H9 (cell line): ENCODE measurements at regions not wholly inside any gene's neighbourhood (a gene's known extent, or its start where the extent isn't known, plus 50 kb on each side); places are given as distances from the start of the nearest gene placed in this dataset.

Source experiments
- DNase-seq: peaks from one replicate; pipeline ENCODE4 v3.0.0-alpha.2; 2017
- H2AFZ ChIP-seq: one replicate; pipeline ENCODE4 v1.6.1; 2013; ENCODE audit warnings: mild to moderate bottlenecking, low read length, control low read depth, moderate library complexity
- H2AK5ac ChIP-seq: 2 replicates; pipeline ENCODE4 v1.6.1; 2013; ENCODE audit warnings: low read length, control low read depth, mixed read lengths; ENCODE audit not compliant: insufficient read length
- H2BK120ac ChIP-seq: one replicate; pipeline ENCODE4 v1.6.1; 2013; ENCODE audit warnings: low read depth, mild to moderate bottlenecking, low read length, control low read depth, inconsistent platforms; ENCODE audit not compliant: poor library complexity, severe bottlenecking
- H2BK12ac ChIP-seq: 2 replicates; pipeline ENCODE4 v1.6.1; 2013; ENCODE audit warnings: low read length, control low read depth, mixed read lengths, low read depth; ENCODE audit not compliant: insufficient read length
- H2BK15ac ChIP-seq: 2 replicates; pipeline ENCODE4 v1.6.1; 2013; ENCODE audit warnings: low read depth, low read length, control low read depth
- H2BK20ac ChIP-seq: one replicate; pipeline ENCODE4 v1.6.1; 2013; ENCODE audit warnings: low read depth, mild to moderate bottlenecking, low read length, control low read depth, inconsistent platforms; ENCODE audit not compliant: poor library complexity, severe bottlenecking
- H2BK5ac ChIP-seq: 2 replicates; pipeline ENCODE4 v1.6.1; 2013; ENCODE audit warnings: low read length, control low read depth, mixed read lengths; ENCODE audit not compliant: insufficient read length
- H3K14ac ChIP-seq: 2 replicates; pipeline ENCODE4 v1.6.1; 2013; ENCODE audit warnings: low read length, control low read depth; ENCODE audit not compliant: insufficient read depth
- H3K18ac ChIP-seq: 2 replicates; pipeline ENCODE4 v1.6.1; 2013; ENCODE audit warnings: low read depth, mild to moderate bottlenecking, mixed read lengths, low read length, control low read depth; ENCODE audit not compliant: insufficient read length
- H3K23ac ChIP-seq: 2 replicates; pipeline ENCODE4 v1.6.1; 2013; ENCODE audit warnings: low read length, control low read depth, mixed read lengths, low read depth; ENCODE audit not compliant: insufficient read length
- H3K23me2 ChIP-seq: 2 replicates; pipeline ENCODE4 v1.6.1; 2013; ENCODE audit warnings: low read depth, mild to moderate bottlenecking, mixed read lengths, low read length, control low read depth; ENCODE audit not compliant: insufficient read length, poor library complexity, severe bottlenecking
- H3K27ac ChIP-seq: 2 replicates; pipeline ENCODE4 v1.5.1; 2013; ENCODE audit warnings: low read length, control low read depth, mixed read lengths, low read depth; ENCODE audit not compliant: insufficient read length
- H3K27me3 ChIP-seq: 2 replicates; pipeline ENCODE4 v1.6.1; 2013; ENCODE audit warnings: low read length, control low read depth, inconsistent platforms; ENCODE audit not compliant: insufficient read depth
- H3K4ac ChIP-seq: 2 replicates; pipeline ENCODE4 v1.6.1; 2013; ENCODE audit warnings: low read depth, mild to moderate bottlenecking, control low read depth, inconsistent platforms, low read length, moderate library complexity
- H3K4me1 ChIP-seq: 2 replicates; pipeline ENCODE4 v1.6.1; 2013; ENCODE audit warnings: low read length, control low read depth, inconsistent platforms; ENCODE audit not compliant: insufficient read depth
- H3K4me2 ChIP-seq: 2 replicates; pipeline ENCODE4 v1.6.1; 2013; ENCODE audit warnings: low read length, control low read depth, mixed read lengths; ENCODE audit not compliant: insufficient read length, insufficient read depth
- H3K56ac ChIP-seq: 2 replicates; pipeline ENCODE4 v1.6.1; 2013; ENCODE audit warnings: low read depth, mild to moderate bottlenecking, mixed read lengths, low read length, control low read depth; ENCODE audit not compliant: insufficient read length
- H3K79me1 ChIP-seq: 2 replicates; pipeline ENCODE4 v1.6.1; 2013; ENCODE audit warnings: low read depth, mild to moderate bottlenecking, moderate library complexity, low read length, control low read depth, inconsistent platforms; ENCODE audit not compliant: insufficient read depth, poor library complexity, severe bottlenecking
- H3K79me2 ChIP-seq: 2 replicates; pipeline ENCODE4 v1.6.1; 2013; ENCODE audit warnings: low read length, control low read depth, inconsistent platforms; ENCODE audit not compliant: insufficient read depth
- H3K9ac ChIP-seq: 2 replicates; pipeline ENCODE4 v1.6.1; 2013; ENCODE audit warnings: low read length, control low read depth, mixed read lengths; ENCODE audit not compliant: insufficient read length; ENCODE audit errors: extremely low read depth
- H3K9me3 ChIP-seq: one replicate; pipeline ENCODE4 v1.6.1; 2013; ENCODE audit warnings: low read depth, low read length, inconsistent platforms; ENCODE audit not compliant: control insufficient read depth
- H3T11ph ChIP-seq: one replicate; pipeline ENCODE4 v1.6.1; 2013; ENCODE audit warnings: mild to moderate bottlenecking, low read length, control low read depth, inconsistent platforms
- H4K20me1 ChIP-seq: one replicate; pipeline ENCODE4 v1.6.1; 2013; ENCODE audit not compliant: control insufficient read depth, insufficient read length, insufficient read depth
- H4K5ac ChIP-seq: 2 replicates; pipeline ENCODE4 v1.6.1; 2013; ENCODE audit warnings: low read depth, mild to moderate bottlenecking, mixed read lengths, low read length, control low read depth; ENCODE audit not compliant: insufficient read length
- H4K8ac ChIP-seq: replicated peaks from 2 replicates; pipeline ENCODE4 v1.6.1; 2013; ENCODE audit warnings: low read length, control low read depth, mixed read lengths, low read depth; ENCODE audit not compliant: insufficient read length
- H4K91ac ChIP-seq: 2 replicates; pipeline ENCODE4 v1.6.1; 2013; ENCODE audit warnings: low read depth, mild to moderate bottlenecking, moderate library complexity, mixed read lengths, low read length, control low read depth; ENCODE audit not compliant: insufficient read length
- H3K27ac Mint-ChIP-seq, 3 experiments: 2 replicates in 2 of 3; 3 replicates in 1 of 3; pipeline ENCODE4 v1.8.0; 2020 to 2021; ENCODE audit warnings: mixed read lengths in 3 of 3, mild to moderate bottlenecking in 1 of 3, moderate library complexity in 1 of 3
- H3K27me3 Mint-ChIP-seq: 2 replicates; pipeline ENCODE4 v1.8.0; 2021; ENCODE audit warnings: low read depth, mild to moderate bottlenecking, moderate library complexity, mixed read lengths
- H3K36me3 Mint-ChIP-seq, 3 experiments: 2 replicates in 2 of 3; 3 replicates in 1 of 3; pipeline ENCODE4 v1.8.0; 2020 to 2021; ENCODE audit warnings: low read depth in 3 of 3, mixed read lengths in 3 of 3; ENCODE audit not compliant: insufficient read depth in 1 of 3
- H3K4me1 Mint-ChIP-seq, 2 experiments: 2 replicates each; pipeline ENCODE4 v1.8.0; 2020; ENCODE audit warnings: mixed read lengths in 2 of 2
- H3K4me3 Mint-ChIP-seq, 2 experiments: 2 replicates in 1 of 2; 3 replicates in 1 of 2; pipeline ENCODE4 v1.8.0; 2020 to 2021; ENCODE audit warnings: mild to moderate bottlenecking in 2 of 2, mixed read lengths in 2 of 2, moderate library complexity in 1 of 2
- H3K9me3 Mint-ChIP-seq, 2 experiments: 2 replicates in 1 of 2; 3 replicates in 1 of 2; pipeline ENCODE4 v1.8.0; 2020; ENCODE audit warnings: mild to moderate bottlenecking in 2 of 2, mixed read lengths in 2 of 2, moderate library complexity in 1 of 2
- CTCF ChIP-seq: fragments of 200-600 bp; sonication (generic); conservative IDR thresholded peaks from 3 replicates; pipeline ENCODE4 v1.8.0; 2021; ENCODE audit warnings: antibody characterized with exemption, mild to moderate bottlenecking
- WGBS: extraction: QIAGEN DNeasy Blood & Tissue Kit; methylation state at CpG from one replicate; pipeline ENCODE4 v1.1.7; 2013; ENCODE audit warnings: missing lambda C conversion rate, low lambda C conversion rate, mixed read lengths; ENCODE audit not compliant: insufficient read length; ENCODE audit errors: extremely low coverage; 5-methylcytosine and 5-hydroxymethylcytosine counted together

GRCh38 chr13:69567514-69567913 lies 540.1 kb upstream of the ATXN8OS start:
- Histone ChIP-seq H3K9ac (no peak overlapping the region), H2AFZ (no peak overlapping the region), H3K56ac (no peak overlapping the region), H3K27me3 (no peaks in the 10 kb centered on the region), H3K4me2 (no peak overlapping the region), H3K27ac (no peak overlapping the region), H2BK120ac (no peak overlapping the region), H3K79me1 (no peaks in the 10 kb centered on the region), H3K18ac (no peak overlapping the region), H3K23ac (no peak overlapping the region), H3K9me3 (no peaks in the 10 kb centered on the region), H2BK20ac (no peak overlapping the region), H2BK15ac (no peak overlapping the region), H3K4me1 (no peaks in the 10 kb centered on the region), H4K91ac (no peak overlapping the region), H3K14ac (no peak overlapping the region), H4K20me1 (no peaks in the 10 kb centered on the region), H4K8ac (no peak overlapping the region), H3K79me2 (no peaks in the 10 kb centered on the region), H3K4ac (no peak overlapping the region), H3K23me2 (no peaks in the 10 kb centered on the region), H2BK12ac (no peak overlapping the region), H4K5ac (no peak overlapping the region), H2AK5ac (no peak overlapping the region), H2BK5ac (no peak overlapping the region), H3T11ph (no peak overlapping the region)
- peaks cover 0 to 2% of the 10 kb centered on the region in 2 experiments; a peak in 2 of 5 replicates for H3K9me3 Mint-ChIP-seq
- no peaks in the 10 kb centered on the region for H3K4me1 Mint-ChIP-seq
- H3K36me3 Mint-ChIP-seq, result peaks cover 0 to 6% (median 0%) of the 10 kb centered on the region in 3 experiments; a peak in 1 of 7 replicates
- no peak overlapping the region for H3K27ac Mint-ChIP-seq
- H3K27me3 Mint-ChIP-seq, result no peaks in the 10 kb centered on the region
- no peak overlapping the region for H3K4me3 Mint-ChIP-seq
- TF ChIP-seq CTCF, result no peak
- no peak for DNase-seq
- WGBS, result no CpG with 5 or more reads among the region's 2 CpGs
